ENCODE measurements at regions not wholly inside any gene's neighbourhood (a gene's known extent, or its start where the extent isn't known, plus 50 kb on each side); places are given as distances from the start of the nearest gene placed in this dataset.

GRCh38 chr7:25329815-25330214 is 101.5 kb upstream of the NPVF start:
- no peak for TF ChIP-seq CTCF (IDR thresholded peaks at IDR 0.05)
- TF ChIP-seq POLR2A (IDR thresholded peaks at IDR 0.05), result no peak

Data from testis (tissue), 2 donors.